ENCODE measurements at regions not wholly inside any gene's neighbourhood (a gene's known extent, or its start where the extent isn't known, plus 50 kb on each side); places are given as distances from the start of the nearest gene placed in this dataset.
A peak's percentile ranks its signal among the peaks of the same experiment; 100 is the strongest.

GRCh38 chr14:98074111-98074510, 1197.9 kb downstream of the BCL11B start:
- H3K4me1 ChIP-seq (ENCODE audit: insufficient read depth, poor library complexity, severe bottlenecking), result peaks cover 25% of the 10 kb centered on the region
- no peak for ATAC-seq (ENCODE audit: low read depth)
- no peak overlapping the region for H3K4me3 ChIP-seq (ENCODE audit: severe bottlenecking)
- H3K36me3 ChIP-seq (ENCODE audit: low read depth), result no peaks in the 10 kb centered on the region
- no peaks in the 10 kb centered on the region for H3K27me3 ChIP-seq (ENCODE audit: insufficient read depth, poor library complexity, severe bottlenecking)
- DNase-seq (ENCODE audit: low spot score), result no peak
- no peak for TF ChIP-seq CTCF (IDR thresholded peaks at IDR 0.05; ENCODE audit: poor library complexity, severe bottlenecking)
- H3K9me3 ChIP-seq (ENCODE audit: severe bottlenecking), result no peaks in the 10 kb centered on the region
- no peak overlapping the region for H3K27ac ChIP-seq (ENCODE audit: poor library complexity, severe bottlenecking)

DNA sequence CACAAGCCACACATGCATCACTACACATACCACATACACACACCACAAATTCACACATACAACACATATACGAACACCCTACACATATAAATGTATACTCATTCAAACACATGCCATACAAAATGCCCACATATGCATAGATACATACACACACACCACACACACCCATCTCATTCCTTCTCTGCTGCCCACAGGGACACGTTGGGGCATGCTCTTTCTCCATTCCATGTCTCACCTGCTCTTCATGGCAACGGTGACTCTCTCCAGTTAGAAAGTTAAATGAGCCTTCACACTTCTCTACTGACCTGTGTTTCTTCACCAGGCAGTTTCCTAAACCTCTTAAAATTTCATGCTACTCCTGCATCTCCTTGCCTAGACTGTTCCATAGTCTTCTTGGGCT, 1194.8 kb downstream of the BCL11B start:
- Histone ChIP-seq H3K9me3 (ENCODE audit: severe bottlenecking) (no peaks in the 10 kb centered on the region), H3K4me1 (ENCODE audit: insufficient read depth, poor library complexity, severe bottlenecking) (peaks cover 11% of the 10 kb centered on the region), H3K27me3 (ENCODE audit: insufficient read depth, poor library complexity, severe bottlenecking) (no peaks in the 10 kb centered on the region), H3K4me3 (ENCODE audit: severe bottlenecking) (no peak overlapping the region), H3K27ac (ENCODE audit: poor library complexity, severe bottlenecking) (no peak overlapping the region), H3K36me3 (ENCODE audit: low read depth) (no peaks in the 10 kb centered on the region)
- ATAC-seq (ENCODE audit: low read depth) (peak; percentile 96), DNase-seq (ENCODE audit: low spot score) (peak; percentile 78)
- no peak for TF ChIP-seq CTCF (IDR thresholded peaks at IDR 0.05; ENCODE audit: poor library complexity, severe bottlenecking)

DNA sequence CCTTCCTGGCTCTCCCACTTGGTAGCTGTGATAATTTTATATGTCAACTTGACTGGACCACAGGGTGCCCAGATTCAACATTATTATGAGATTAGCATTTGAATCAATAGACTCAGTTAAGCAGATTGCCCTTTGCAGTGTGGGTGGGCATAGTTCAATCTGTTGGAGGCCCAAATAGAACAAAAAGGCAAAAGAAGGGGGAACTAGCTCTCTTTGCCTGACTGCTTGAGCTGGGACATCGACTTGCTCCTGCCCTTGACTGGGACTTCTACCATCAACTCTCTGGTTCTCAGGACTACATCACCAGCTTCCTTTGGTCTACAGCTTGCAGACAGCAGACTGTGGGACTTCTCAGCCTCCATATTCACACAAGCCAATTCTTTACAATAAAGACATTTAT, 1189.2 kb downstream of the BCL11B start:
- H3K9me3 ChIP-seq (ENCODE audit: severe bottlenecking), result no peaks in the 10 kb centered on the region
- H3K36me3 ChIP-seq (ENCODE audit: low read depth), result no peaks in the 10 kb centered on the region
- no peak for TF ChIP-seq CTCF (IDR thresholded peaks at IDR 0.05; ENCODE audit: poor library complexity, severe bottlenecking)
- ATAC-seq (ENCODE audit: low read depth) (no peak), DNase-seq (ENCODE audit: low spot score) (no peak)
- H3K4me1 ChIP-seq (ENCODE audit: insufficient read depth, poor library complexity, severe bottlenecking), result peaks cover under 1% of the 10 kb centered on the region
- no peak overlapping the region for H3K27ac ChIP-seq (ENCODE audit: poor library complexity, severe bottlenecking)
- no peak overlapping the region for H3K4me3 ChIP-seq (ENCODE audit: severe bottlenecking)
- H3K27me3 ChIP-seq (ENCODE audit: insufficient read depth, poor library complexity, severe bottlenecking), result peaks cover 5% of the 10 kb centered on the region

GRCh38 chr14:98085751-98086150, 1186.2 kb downstream of the BCL11B start:
- Histone ChIP-seq H3K4me3 (ENCODE audit: severe bottlenecking) (no peak overlapping the region), H3K9me3 (ENCODE audit: severe bottlenecking) (no peaks in the 10 kb centered on the region), H3K27ac (ENCODE audit: poor library complexity, severe bottlenecking) (no peak overlapping the region), H3K4me1 (ENCODE audit: insufficient read depth, poor library complexity, severe bottlenecking) (no peaks in the 10 kb centered on the region), H3K36me3 (ENCODE audit: low read depth) (no peaks in the 10 kb centered on the region), H3K27me3 (ENCODE audit: insufficient read depth, poor library complexity, severe bottlenecking) (peaks cover 5% of the 10 kb centered on the region)
- TF ChIP-seq CTCF (IDR thresholded peaks at IDR 0.05; ENCODE audit: poor library complexity, severe bottlenecking), result no peak
- ATAC-seq (ENCODE audit: low read depth) (no peak), DNase-seq (ENCODE audit: low spot score) (no peak)

DNA sequence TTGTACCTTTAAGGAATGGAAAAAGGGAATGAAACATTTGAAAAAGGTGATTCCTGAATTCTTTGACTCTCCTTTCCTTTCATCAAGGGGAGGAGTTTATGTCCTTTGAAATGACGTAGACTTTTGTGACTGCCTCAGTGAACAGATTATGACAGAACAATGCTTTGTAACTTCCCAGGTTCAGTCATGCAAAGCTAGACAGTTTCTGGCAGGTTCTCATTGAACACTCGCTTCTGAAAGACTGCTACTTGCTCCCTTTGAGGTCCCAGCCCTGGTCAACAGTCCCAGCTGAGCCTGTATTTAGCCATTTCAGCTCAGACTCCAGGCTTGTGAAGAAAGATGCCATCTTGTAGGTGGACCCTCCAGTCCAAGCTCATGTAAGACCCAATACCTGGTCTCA, 1178.9 kb downstream of the BCL11B start:
- Histone ChIP-seq H3K4me3 (ENCODE audit: severe bottlenecking) (no peak overlapping the region), H3K9me3 (ENCODE audit: severe bottlenecking) (no peaks in the 10 kb centered on the region), H3K36me3 (ENCODE audit: low read depth) (no peaks in the 10 kb centered on the region), H3K27ac (ENCODE audit: poor library complexity, severe bottlenecking) (no peak overlapping the region), H3K27me3 (ENCODE audit: insufficient read depth, poor library complexity, severe bottlenecking) (no peaks in the 10 kb centered on the region), H3K4me1 (ENCODE audit: insufficient read depth, poor library complexity, severe bottlenecking) (no peaks in the 10 kb centered on the region)
- no peak for TF ChIP-seq CTCF (IDR thresholded peaks at IDR 0.05; ENCODE audit: poor library complexity, severe bottlenecking)
- no peak for ATAC-seq (ENCODE audit: low read depth)
- no peak for DNase-seq (ENCODE audit: low spot score)

All from RWPE2 (cell line).